Karpas-422 (cell line): ENCODE measurements at regions not wholly inside any gene's neighbourhood (a gene's known extent, or its start where the extent isn't known, plus 50 kb on each side); places are given as distances from the start of the nearest gene placed in this dataset.

Experiments used
- DNase-seq: peaks from one replicate; pipeline ENCODE4 v3.0.0-alpha.2; 2015
- H2AFZ ChIP-seq: fragments of 200-600 bp; sonication (generic); 2 replicates; pipeline ENCODE4 v1.6.1; 2014; ENCODE audit warnings: antibody characterized with exemption, low read length, mixed read lengths
- H3K27ac ChIP-seq: fragments of 200-600 bp; sonication (generic); 2 replicates; pipeline ENCODE4 v1.5.1; 2014; ENCODE audit warnings: mild to moderate bottlenecking, low read length, moderate library complexity
- H3K27me3 ChIP-seq: fragments of 200-600 bp; sonication (generic); 2 replicates; pipeline ENCODE4 v1.6.1; 2014; ENCODE audit warnings: low read length, mixed read lengths
- H3K36me3 ChIP-seq: fragments of 200-600 bp; sonication (generic); 2 replicates; pipeline ENCODE4 v1.6.1; 2014; ENCODE audit warnings: low read length, mixed read lengths; ENCODE audit not compliant: insufficient read depth
- H3K4me1 ChIP-seq: fragments of 200-600 bp; sonication (generic); 2 replicates; pipeline ENCODE4 v1.6.1; 2014; ENCODE audit warnings: mild to moderate bottlenecking, low read length, mixed read lengths
- H3K4me2 ChIP-seq: fragments of 200-600 bp; sonication (generic); 2 replicates; pipeline ENCODE4 v1.6.1; 2014; ENCODE audit warnings: low read length, low read depth, mild to moderate bottlenecking; ENCODE audit not compliant: poor library complexity, severe bottlenecking
- H3K4me3 ChIP-seq: fragments of 200-600 bp; sonication (generic); 2 replicates; pipeline ENCODE4 v1.5.1; 2014; ENCODE audit warnings: mild to moderate bottlenecking, antibody characterized with exemption, low read length, mixed read lengths
- H3K79me2 ChIP-seq: fragments of 200-600 bp; sonication (generic); 2 replicates; pipeline ENCODE4 v1.6.1; 2014; ENCODE audit warnings: mild to moderate bottlenecking, low read length, mixed read lengths
- H3K9ac ChIP-seq: fragments of 200-600 bp; sonication (generic); 2 replicates; pipeline ENCODE4 v1.6.0; 2014; ENCODE audit warnings: low read length
- H3K9me2 ChIP-seq: fragments of 200-600 bp; sonication (generic), shearing (Covaris generic); replicated peaks from 2 replicates; pipeline ENCODE4 v1.6.0; 2014; ENCODE audit warnings: mild to moderate bottlenecking, low read length, moderate library complexity; ENCODE audit not compliant: insufficient read depth
- H3K9me3 ChIP-seq: fragments of 300-700, 200-600 bp; sonication (generic); 2 replicates; pipeline ENCODE4 v1.6.1; 2014; ENCODE audit warnings: low read length, mixed read lengths
- H4K20me1 ChIP-seq: fragments of 200-600 bp; sonication (generic); 2 replicates; pipeline ENCODE4 v1.6.1; 2014; ENCODE audit warnings: mild to moderate bottlenecking, antibody characterized with exemption, low read length, low read depth; ENCODE audit not compliant: insufficient read depth

DNA sequence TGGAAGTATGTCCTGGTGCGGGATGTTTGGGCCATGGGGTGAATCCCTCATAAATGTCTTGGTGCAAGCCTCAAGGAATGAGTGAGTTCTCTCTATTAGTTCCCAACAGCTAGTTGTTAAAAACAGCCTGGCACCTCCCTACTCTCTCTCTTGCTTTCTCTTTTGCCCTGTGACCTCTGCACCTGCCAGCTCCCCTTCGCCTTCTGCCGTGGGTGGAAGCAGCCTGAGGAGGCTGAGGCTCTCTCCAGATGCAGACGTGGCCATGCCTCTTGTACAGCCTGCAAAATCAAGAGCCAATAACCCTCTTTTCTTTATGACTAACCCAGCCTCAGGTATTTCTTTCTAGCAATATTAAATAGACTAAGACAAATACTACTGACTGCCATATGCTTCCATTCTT lies 210.3 kb downstream of the POM121L12 start:
- Histone ChIP-seq H4K20me1 (no peaks in the 10 kb centered on the region), H3K79me2 (no peaks in the 10 kb centered on the region), H3K27ac (no peak overlapping the region), H3K9me3 (peaks cover 20% of the 10 kb centered on the region), H3K4me2 (no peak overlapping the region), H3K36me3 (no peaks in the 10 kb centered on the region), H2AFZ (no peak overlapping the region), H3K4me1 (no peaks in the 10 kb centered on the region), H3K9me2 (no peaks in the 10 kb centered on the region), H3K4me3 (no peak overlapping the region), H3K9ac (no peak overlapping the region), H3K27me3 (no peaks in the 10 kb centered on the region)
- DNase-seq = no peak

- Histone ChIP-seq H3K4me3 (no peak overlapping the region), H3K27ac (no peak overlapping the region), H3K9me3 (peaks cover 24% of the 10 kb centered on the region), H3K79me2 (no peaks in the 10 kb centered on the region), H3K9ac (no peak overlapping the region), H3K36me3 (no peaks in the 10 kb centered on the region), H4K20me1 (no peaks in the 10 kb centered on the region), H2AFZ (no peak overlapping the region), H3K9me2 (no peaks in the 10 kb centered on the region), H3K4me1 (no peaks in the 10 kb centered on the region), H3K27me3 (no peaks in the 10 kb centered on the region), H3K4me2 (no peak overlapping the region)
- DNase-seq = no peak
Observed at GRCh38 chr7:53246957-53247356, 211.5 kb downstream of the POM121L12 start.

GRCh38 chr7:53252539-53252938 lies 217.1 kb downstream of the POM121L12 start:
- Histone ChIP-seq H3K36me3 (no peaks in the 10 kb centered on the region), H3K9me3 (peaks cover 30% of the 10 kb centered on the region), H3K4me2 (no peak overlapping the region), H3K27me3 (no peaks in the 10 kb centered on the region), H3K9ac (no peak overlapping the region), H3K4me1 (no peaks in the 10 kb centered on the region), H3K4me3 (no peak overlapping the region), H2AFZ (no peak overlapping the region), H3K27ac (no peak overlapping the region), H3K79me2 (no peaks in the 10 kb centered on the region), H3K9me2 (no peaks in the 10 kb centered on the region), H4K20me1 (no peaks in the 10 kb centered on the region)
- no peak for DNase-seq

- no peaks in the 10 kb centered on the region for H4K20me1 ChIP-seq
- no peak overlapping the region for H3K4me2 ChIP-seq
- H3K4me1 ChIP-seq = no peaks in the 10 kb centered on the region
- H3K36me3 ChIP-seq = no peaks in the 10 kb centered on the region
- H3K9me3 ChIP-seq = peaks cover 31% of the 10 kb centered on the region
- no peak overlapping the region for H3K9ac ChIP-seq
- H3K27ac ChIP-seq = no peak overlapping the region
- DNase-seq = no peak
- no peaks in the 10 kb centered on the region for H3K79me2 ChIP-seq
- H3K27me3 ChIP-seq = no peaks in the 10 kb centered on the region
- no peaks in the 10 kb centered on the region for H3K9me2 ChIP-seq
- no peak overlapping the region for H3K4me3 ChIP-seq
- no peak overlapping the region for H2AFZ ChIP-seq
Observed at GRCh38 chr7:53272081-53272480, 236.6 kb downstream of the POM121L12 start.

- Histone ChIP-seq H3K4me1 (no peaks in the 10 kb centered on the region), H4K20me1 (no peaks in the 10 kb centered on the region), H3K4me2 (no peak overlapping the region), H2AFZ (no peak overlapping the region), H3K27ac (no peak overlapping the region), H3K9me3 (peaks cover 21% of the 10 kb centered on the region), H3K27me3 (no peaks in the 10 kb centered on the region), H3K9ac (no peak overlapping the region), H3K36me3 (no peaks in the 10 kb centered on the region), H3K79me2 (no peaks in the 10 kb centered on the region), H3K9me2 (no peaks in the 10 kb centered on the region), H3K4me3 (no peak overlapping the region)
- DNase-seq = no peak
Observed at GRCh38 chr7:53281312-53281711, 245.9 kb downstream of the POM121L12 start.

DNA sequence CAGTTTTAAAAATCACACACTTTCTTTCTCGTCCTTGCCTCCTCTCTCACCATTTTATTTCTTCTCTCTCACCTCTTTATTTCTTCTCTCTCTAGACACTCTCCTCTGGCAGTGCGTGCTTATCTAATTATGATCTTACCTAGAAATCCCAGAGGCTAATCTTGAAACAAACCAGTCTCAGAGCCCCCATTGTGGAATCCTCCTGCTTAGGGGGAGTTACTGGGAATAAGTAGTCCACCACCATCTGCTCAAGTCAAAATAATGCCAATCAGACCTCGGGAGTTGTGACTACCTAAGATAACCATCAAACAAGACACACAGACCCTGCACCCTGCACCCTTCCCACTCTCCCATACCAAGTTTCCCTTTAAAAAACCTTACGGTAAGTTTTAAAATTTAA lies 256.9 kb downstream of the POM121L12 start:
- H3K79me2 ChIP-seq = no peaks in the 10 kb centered on the region
- H3K27me3 ChIP-seq = no peaks in the 10 kb centered on the region
- no peaks in the 10 kb centered on the region for H3K36me3 ChIP-seq
- H2AFZ ChIP-seq = no peak overlapping the region
- H3K27ac ChIP-seq = no peak overlapping the region
- no peak overlapping the region for H3K4me3 ChIP-seq
- H3K4me2 ChIP-seq = no peak overlapping the region
- H3K4me1 ChIP-seq = no peaks in the 10 kb centered on the region
- DNase-seq = no peak
- no peak overlapping the region for H3K9ac ChIP-seq
- H4K20me1 ChIP-seq = no peaks in the 10 kb centered on the region
- peaks cover 31% of the 10 kb centered on the region for H3K9me3 ChIP-seq
- H3K9me2 ChIP-seq = no peaks in the 10 kb centered on the region

GRCh38 chr7:53302496-53303246 lies 267.2 kb downstream of the POM121L12 start:
- Histone ChIP-seq H3K4me1 (no peaks in the 10 kb centered on the region), H4K20me1 (no peaks in the 10 kb centered on the region), H3K9me3 (peaks cover 22% of the 10 kb centered on the region), H3K9me2 (no peaks in the 10 kb centered on the region), H3K4me3 (no peak overlapping the region), H2AFZ (no peak overlapping the region), H3K27me3 (no peaks in the 10 kb centered on the region), H3K9ac (no peak overlapping the region), H3K27ac (no peak overlapping the region), H3K36me3 (no peaks in the 10 kb centered on the region), H3K4me2 (no peak overlapping the region), H3K79me2 (no peaks in the 10 kb centered on the region)
- no peak for DNase-seq

- no peak overlapping the region for H3K27ac ChIP-seq
- no peaks in the 10 kb centered on the region for H3K79me2 ChIP-seq
- H3K4me2 ChIP-seq = no peak overlapping the region
- H3K4me3 ChIP-seq = no peak overlapping the region
- no peaks in the 10 kb centered on the region for H3K36me3 ChIP-seq
- H3K4me1 ChIP-seq = no peaks in the 10 kb centered on the region
- no peaks in the 10 kb centered on the region for H3K27me3 ChIP-seq
- no peaks in the 10 kb centered on the region for H4K20me1 ChIP-seq
- no peak overlapping the region for H3K9ac ChIP-seq
- H3K9me3 ChIP-seq = peaks cover 22% of the 10 kb centered on the region
- no peaks in the 10 kb centered on the region for H3K9me2 ChIP-seq
- DNase-seq = no peak
- no peak overlapping the region for H2AFZ ChIP-seq
Observed at GRCh38 chr7:53303781-53304180, 268.3 kb downstream of the POM121L12 start.
